ENCODE measurements at regions not wholly inside any gene's neighbourhood (a gene's known extent, or its start where the extent isn't known, plus 50 kb on each side); places are given as distances from the start of the nearest gene placed in this dataset.
"Not testable (repeated sequence)": the region's sequence is repeated elsewhere in the genome, so short reads cannot be mapped to it uniquely, and the experiment has no call there.

GRCh38 chrX:39692796-39693195, 405.0 kb downstream of the BCOR start:
- DNase-seq (ENCODE audit: low read depth in 2 of 2) = no peak

- no peak for DNase-seq (ENCODE audit: low read depth in 2 of 2)
These were observed 404.5 kb downstream of the BCOR start for GRCh38 chrX:39693298-39693697.

GRCh38 chrX:39702636-39703035, 395.1 kb downstream of the BCOR start:
- DNase-seq (ENCODE audit: low read depth in 2 of 2) = not testable (repeated sequence)

- DNase-seq (ENCODE audit: low read depth in 2 of 2) = no peak
These were observed 394.5 kb downstream of the BCOR start for GRCh38 chrX:39703307-39703706.

- no peak for DNase-seq (ENCODE audit: low read depth in 2 of 2)
These were observed 393.2 kb downstream of the BCOR start for GRCh38 chrX:39704590-39704989.

- DNase-seq (ENCODE audit: low read depth in 2 of 2) = peak; percentile 56 to 57
These were observed 392.5 kb downstream of the BCOR start for GRCh38 chrX:39705290-39705689.

- DNase-seq (ENCODE audit: low read depth in 2 of 2) = no peak
These were observed 388.4 kb downstream of the BCOR start for GRCh38 chrX:39709364-39709763.

GRCh38 chrX:39709812-39710211, 387.9 kb downstream of the BCOR start:
- no peak for DNase-seq (ENCODE audit: low read depth in 2 of 2)

GRCh38 chrX:39710776-39711175, 387.0 kb downstream of the BCOR start:
- no peak for DNase-seq (ENCODE audit: low read depth in 2 of 2)

GRCh38 chrX:39714471-39714870, 383.3 kb downstream of the BCOR start:
- no peak for DNase-seq (ENCODE audit: low read depth in 2 of 2)

GRCh38 chrX:39716401-39716800, 381.4 kb downstream of the BCOR start:
- no peak for DNase-seq (ENCODE audit: low read depth in 2 of 2)

GRCh38 chrX:39716802-39717540, 380.8 kb downstream of the BCOR start:
- no peak for DNase-seq (ENCODE audit: low read depth in 2 of 2)

- no peak for DNase-seq (ENCODE audit: low read depth in 2 of 2)
These were observed 378.8 kb downstream of the BCOR start for GRCh38 chrX:39718981-39719380.

- DNase-seq (ENCODE audit: low read depth in 2 of 2) = no peak
These were observed 376.8 kb downstream of the BCOR start for GRCh38 chrX:39720945-39721344.

GRCh38 chrX:39721566-39722279, 376.0 kb downstream of the BCOR start:
- no peak for DNase-seq (ENCODE audit: low read depth in 2 of 2)

GRCh38 chrX:39724544-39724943, 373.2 kb downstream of the BCOR start:
- no peak for DNase-seq (ENCODE audit: low read depth in 2 of 2)

GRCh38 chrX:39725114-39725513, 372.6 kb downstream of the BCOR start:
- DNase-seq (ENCODE audit: low read depth in 2 of 2) = no peak

GRCh38 chrX:39725928-39726619, 371.7 kb downstream of the BCOR start:
- DNase-seq (ENCODE audit: low read depth in 2 of 2) = peak; percentile 61 to 68

GRCh38 chrX:39726771-39727170, 371.0 kb downstream of the BCOR start:
- no peak for DNase-seq (ENCODE audit: low read depth in 2 of 2)

- no peak for DNase-seq (ENCODE audit: low read depth in 2 of 2)
These were observed 369.7 kb downstream of the BCOR start for GRCh38 chrX:39728025-39728424.

- no peak for DNase-seq (ENCODE audit: low read depth in 2 of 2)
These were observed 368.7 kb downstream of the BCOR start for GRCh38 chrX:39728852-39729598.
